ENCODE measurements at regions not wholly inside any gene's neighbourhood (a gene's known extent, or its start where the extent isn't known, plus 50 kb on each side); places are given as distances from the start of the nearest gene placed in this dataset. TPM values are rescaled to one million over a fixed set of nuclear protein-coding genes. Genes with fewer than 3 reads are reported as not detected.
A peak's percentile ranks its signal among the peaks of the same experiment; 100 is the strongest.

DNA sequence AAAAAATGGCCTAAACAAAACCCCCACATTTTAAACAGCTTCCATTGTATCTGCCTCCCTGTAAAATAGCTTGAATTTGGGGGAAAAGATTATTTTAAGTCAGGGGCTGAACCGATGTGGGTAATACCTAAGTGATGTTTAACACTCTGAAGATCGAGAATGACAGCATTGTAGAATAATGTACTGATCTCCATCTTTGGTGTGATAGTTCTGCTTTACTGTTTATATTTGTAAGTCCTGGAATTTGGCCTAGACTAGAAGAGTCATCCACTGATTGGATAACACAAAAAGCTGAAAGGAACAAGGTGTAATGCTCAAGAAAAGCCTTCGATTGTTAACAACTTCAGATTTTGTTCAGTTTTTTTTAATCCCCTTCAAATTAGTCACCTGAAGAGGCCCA, 53.8 kb upstream of the CCDC68 start (continued):
- TF ChIP-seq CTCF (conservative IDR thresholded peaks at IDR 0.05; ENCODE audit: low read depth in 2 of 2) (no peak), POLR2AphosphoS5 (IDR thresholded peaks at IDR 0.05; ENCODE audit: low read depth) (no peak), EZH2phosphoT487 (IDR thresholded peaks at IDR 0.05; ENCODE audit: unreplicated experiment) (no peak), ZNF331 (CRISPR knock-in tag; IDR thresholded peaks at IDR 0.05; ENCODE audit: low read depth) (no peak), JUNB (IDR thresholded peaks at IDR 0.05; ENCODE audit: unreplicated experiment) (no peak)

GRCh38 chr18:55012008-55012407, 52.7 kb upstream of the CCDC68 start:
- H3K4me3 Mint-ChIP-seq, result no peak overlapping the region
- no peak for ATAC-seq

More at GRCh38 chr18:55012008-55012407, 52.7 kb upstream of the CCDC68 start:
- Histone ChIP-seq H3K36me3 (ENCODE audit: insufficient read depth) (no peaks in the 10 kb centered on the region), H3F3A (replicated peaks; ENCODE audit: low read depth) (no peaks in the 10 kb centered on the region), H3K27me3 (ENCODE audit: insufficient read depth) (no peaks in the 10 kb centered on the region), H3K4me3 (no peak overlapping the region), H3K4me1 (ENCODE audit: insufficient read depth) (peaks cover 4% of the 10 kb centered on the region; the same call in 1 of the 2 replicates), H3K9me2 (ENCODE audit: insufficient read depth) (no peaks in the 10 kb centered on the region), H2AFZ (no peak overlapping the region), H3K27ac (ENCODE audit: low read depth) (no peak overlapping the region), H3K4me2 (no peak overlapping the region), H3K79me2 (replicated peaks; ENCODE audit: insufficient read depth) (no peaks in the 10 kb centered on the region), H4K20me1 (replicated peaks; ENCODE audit: insufficient read depth) (no peaks in the 10 kb centered on the region)
- Mint-ChIP-seq H3K27ac (no peak overlapping the region), H3K9me3 (no peaks in the 10 kb centered on the region), H3K27me3 (ENCODE audit: insufficient read depth, low read depth, poor library complexity) (no peaks in the 10 kb centered on the region), H3K4me1 (peaks cover 13% of the 10 kb centered on the region), H3K36me3 (ENCODE audit: low read depth) (no peaks in the 10 kb centered on the region)
- peak; percentile 26 for DNase-seq (ENCODE audit: low spot score)
- TF ChIP-seq, protein P1, sequence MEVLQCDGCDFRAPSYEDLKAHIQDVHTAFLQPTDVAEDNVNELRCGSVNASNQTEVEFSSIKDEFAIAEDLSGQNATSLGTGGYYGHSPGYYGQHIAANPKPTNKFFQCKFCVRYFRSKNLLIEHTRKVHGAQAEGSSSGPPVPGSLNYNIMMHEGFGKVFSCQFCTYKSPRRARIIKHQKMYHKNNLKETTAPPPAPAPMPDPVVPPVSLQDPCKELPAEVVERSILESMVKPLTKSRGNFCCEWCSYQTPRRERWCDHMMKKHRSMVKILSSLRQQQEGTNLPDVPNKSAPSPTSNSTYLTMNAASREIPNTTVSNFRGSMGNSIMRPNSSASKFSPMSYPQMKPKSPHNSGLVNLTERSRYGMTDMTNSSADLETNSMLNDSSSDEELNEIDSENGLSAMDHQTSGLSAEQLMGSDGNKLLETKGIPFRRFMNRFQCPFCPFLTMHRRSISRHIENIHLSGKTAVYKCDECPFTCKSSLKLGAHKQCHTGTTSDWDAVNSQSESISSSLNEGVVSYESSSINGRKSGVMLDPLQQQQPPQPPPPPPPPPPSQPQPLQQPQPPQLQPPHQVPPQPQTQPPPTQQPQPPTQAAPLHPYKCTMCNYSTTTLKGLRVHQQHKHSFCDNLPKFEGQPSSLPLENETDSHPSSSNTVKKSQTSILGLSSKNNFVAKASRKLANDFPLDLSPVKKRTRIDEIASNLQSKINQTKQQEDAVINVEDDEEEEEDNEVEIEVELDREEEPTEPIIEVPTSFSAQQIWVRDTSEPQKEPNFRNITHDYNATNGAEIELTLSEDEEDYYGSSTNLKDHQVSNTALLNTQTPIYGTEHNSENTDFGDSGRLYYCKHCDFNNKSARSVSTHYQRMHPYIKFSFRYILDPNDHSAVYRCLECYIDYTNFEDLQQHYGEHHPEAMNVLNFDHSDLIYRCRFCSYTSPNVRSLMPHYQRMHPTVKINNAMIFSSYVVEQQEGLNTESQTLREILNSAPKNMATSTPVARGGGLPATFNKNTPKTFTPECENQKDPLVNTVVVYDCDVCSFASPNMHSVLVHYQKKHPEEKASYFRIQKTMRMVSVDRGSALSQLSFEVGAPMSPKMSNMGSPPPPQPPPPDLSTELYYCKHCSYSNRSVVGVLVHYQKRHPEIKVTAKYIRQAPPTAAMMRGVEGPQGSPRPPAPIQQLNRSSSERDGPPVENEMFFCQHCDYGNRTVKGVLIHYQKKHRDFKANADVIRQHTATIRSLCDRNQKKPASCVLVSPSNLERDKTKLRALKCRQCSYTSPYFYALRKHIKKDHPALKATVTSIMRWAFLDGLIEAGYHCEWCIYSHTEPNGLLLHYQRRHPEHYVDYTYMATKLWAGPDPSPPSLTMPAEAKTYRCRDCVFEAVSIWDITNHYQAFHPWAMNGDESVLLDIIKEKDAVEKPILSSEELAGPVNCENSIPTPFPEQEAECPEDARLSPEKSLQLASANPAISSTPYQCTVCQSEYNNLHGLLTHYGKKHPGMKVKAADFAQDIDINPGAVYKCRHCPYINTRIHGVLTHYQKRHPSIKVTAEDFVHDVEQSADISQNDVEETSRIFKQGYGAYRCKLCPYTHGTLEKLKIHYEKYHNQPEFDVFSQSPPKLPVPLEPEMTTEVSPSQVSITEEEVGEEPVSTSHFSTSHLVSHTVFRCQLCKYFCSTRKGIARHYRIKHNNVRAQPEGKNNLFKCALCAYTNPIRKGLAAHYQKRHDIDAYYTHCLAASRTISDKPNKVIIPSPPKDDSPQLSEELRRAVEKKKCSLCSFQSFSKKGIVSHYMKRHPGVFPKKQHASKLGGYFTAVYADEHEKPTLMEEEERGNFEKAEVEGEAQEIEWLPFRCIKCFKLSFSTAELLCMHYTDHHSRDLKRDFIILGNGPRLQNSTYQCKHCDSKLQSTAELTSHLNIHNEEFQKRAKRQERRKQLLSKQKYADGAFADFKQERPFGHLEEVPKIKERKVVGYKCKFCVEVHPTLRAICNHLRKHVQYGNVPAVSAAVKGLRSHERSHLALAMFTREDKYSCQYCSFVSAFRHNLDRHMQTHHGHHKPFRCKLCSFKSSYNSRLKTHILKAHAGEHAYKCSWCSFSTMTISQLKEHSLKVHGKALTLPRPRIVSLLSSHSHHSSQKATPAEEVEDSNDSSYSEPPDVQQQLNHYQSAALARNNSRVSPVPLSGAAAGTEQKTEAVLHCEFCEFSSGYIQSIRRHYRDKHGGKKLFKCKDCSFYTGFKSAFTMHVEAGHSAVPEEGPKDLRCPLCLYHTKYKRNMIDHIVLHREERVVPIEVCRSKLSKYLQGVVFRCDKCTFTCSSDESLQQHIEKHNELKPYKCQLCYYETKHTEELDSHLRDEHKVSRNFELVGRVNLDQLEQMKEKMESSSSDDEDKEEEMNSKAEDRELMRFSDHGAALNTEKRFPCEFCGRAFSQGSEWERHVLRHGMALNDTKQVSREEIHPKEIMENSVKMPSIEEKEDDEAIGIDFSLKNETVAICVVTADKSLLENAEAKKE (CRISPR knock-in tag; IDR thresholded peaks at IDR 0.05), result no peak
- no peak for TF ChIP-seq POLR2AphosphoS5 (IDR thresholded peaks at IDR 0.05; ENCODE audit: low read depth)
- no peak for TF ChIP-seq ETS1 (IDR thresholded peaks at IDR 0.05)
- no peak for TF ChIP-seq ZNF331 (CRISPR knock-in tag; IDR thresholded peaks at IDR 0.05; ENCODE audit: low read depth)

Small RNA genes lying in the stretch of these regions (small RNA-seq; reads per million reads assigned to genes)
- gene RNA5SP459 (ENCODE audit: low replicate concordance), result not detected
